Parathyroid adenoma (tissue), 2 donors: ENCODE measurements at regions not wholly inside any gene's neighbourhood (a gene's known extent, or its start where the extent isn't known, plus 50 kb on each side); places are given as distances from the start of the nearest gene placed in this dataset.

ENCODE experiments used
- H2AFZ ChIP-seq: fragments of 300-600 bp; sonication (generic); one replicate; pipeline ENCODE4 v1.7.0; 2017; ENCODE audit warnings: antibody characterized with exemption, mild to moderate bottlenecking
- H3K27ac ChIP-seq: fragments of 300-600 bp; sonication (generic); one replicate; pipeline ENCODE4 v1.7.0; 2017
- H3K27me3 ChIP-seq: fragments of 300-600 bp; sonication (generic); one replicate; pipeline ENCODE4 v1.7.0; 2017; ENCODE audit warnings: low read length; ENCODE audit not compliant: control insufficient read depth, insufficient read depth
- H3K36me3 ChIP-seq: fragments of 300-600 bp; sonication (generic); one replicate; pipeline ENCODE4 v1.7.0; 2017; ENCODE audit warnings: low read length; ENCODE audit not compliant: control insufficient read depth, insufficient read depth
- H3K4me1 ChIP-seq: fragments of 300-600 bp; sonication (generic); one replicate; pipeline ENCODE4 v1.7.0; 2017; ENCODE audit warnings: control low read depth
- H3K4me2 ChIP-seq: fragments of 300-600 bp; sonication (generic); one replicate; pipeline ENCODE4 v1.7.0; 2017; ENCODE audit warnings: low read length
- H3K4me3 ChIP-seq: fragments of 300-600 bp; sonication (generic); one replicate; pipeline ENCODE4 v1.7.0; 2017; ENCODE audit warnings: low read depth, low read length
- H3K79me2 ChIP-seq: fragments of 300-600 bp; sonication (generic); one replicate; pipeline ENCODE4 v1.7.0; 2017; ENCODE audit warnings: control low read depth
- H3K9ac ChIP-seq: fragments of 300-600 bp; sonication (generic); one replicate; pipeline ENCODE4 v1.7.0; 2017; ENCODE audit warnings: mild to moderate bottlenecking
- H3K9me3 ChIP-seq: fragments of 300-600 bp; sonication (generic); one replicate; pipeline ENCODE4 v1.7.0; 2017; ENCODE audit warnings: low read length; ENCODE audit not compliant: control insufficient read depth
- CTCF ChIP-seq: fragments of 300-600 bp; sonication (generic); IDR thresholded peaks from one replicate; pipeline ENCODE4 v1.7.0; 2017; ENCODE audit warnings: antibody characterized with exemption, mild to moderate bottlenecking
- donor health status: primary hyperparathyroidism.

GRCh38 chr12:45651029-45651428, 78.5 kb upstream of the ARID2 start:
- H3K27me3 ChIP-seq, result no peaks in the 10 kb centered on the region
- H3K9me3 ChIP-seq, result no peaks in the 10 kb centered on the region
- H3K36me3 ChIP-seq, result no peaks in the 10 kb centered on the region
- H3K79me2 ChIP-seq, result no peaks in the 10 kb centered on the region
- H3K27ac ChIP-seq, result no peak overlapping the region
- H3K4me3 ChIP-seq, result no peak overlapping the region
- no peak overlapping the region for H3K4me2 ChIP-seq
- TF ChIP-seq CTCF, result no peak
- H3K4me1 ChIP-seq, result no peaks in the 10 kb centered on the region
- H2AFZ ChIP-seq, result no peak overlapping the region
- H3K9ac ChIP-seq, result no peak overlapping the region

- TF ChIP-seq CTCF, result no peak
- Histone ChIP-seq H3K4me3 (no peak overlapping the region), H3K9ac (no peak overlapping the region), H3K27ac (no peak overlapping the region), H3K9me3 (no peaks in the 10 kb centered on the region), H3K36me3 (no peaks in the 10 kb centered on the region), H3K4me2 (no peak overlapping the region), H3K4me1 (no peaks in the 10 kb centered on the region), H2AFZ (no peak overlapping the region), H3K79me2 (no peaks in the 10 kb centered on the region), H3K27me3 (no peaks in the 10 kb centered on the region)
Observed at GRCh38 chr12:45654002-45654665, 75.4 kb upstream of the ARID2 start.

GRCh38 chr12:45655186-45655585, 74.3 kb upstream of the ARID2 start:
- H3K4me2 ChIP-seq, result no peak overlapping the region

GRCh38 chr12:45655743-45656142, 73.8 kb upstream of the ARID2 start:
- Histone ChIP-seq H3K27ac (no peak overlapping the region), H3K9me3 (no peaks in the 10 kb centered on the region), H3K36me3 (no peaks in the 10 kb centered on the region), H3K79me2 (no peaks in the 10 kb centered on the region), H3K27me3 (no peaks in the 10 kb centered on the region), H3K4me1 (no peaks in the 10 kb centered on the region), H2AFZ (no peak overlapping the region), H3K4me3 (no peak overlapping the region), H3K4me2 (no peak overlapping the region), H3K9ac (no peak overlapping the region)
- TF ChIP-seq CTCF, result no peak

More at GRCh38 chr12:45655186-45655585, 74.3 kb upstream of the ARID2 start:
- no peak overlapping the region for H3K4me3 ChIP-seq
- no peaks in the 10 kb centered on the region for H3K79me2 ChIP-seq
- no peaks in the 10 kb centered on the region for H3K4me1 ChIP-seq
- H3K36me3 ChIP-seq, result no peaks in the 10 kb centered on the region
- no peak overlapping the region for H2AFZ ChIP-seq
- no peak overlapping the region for H3K27ac ChIP-seq
- no peaks in the 10 kb centered on the region for H3K9me3 ChIP-seq
- no peak overlapping the region for H3K9ac ChIP-seq
- peak; percentile 21 for TF ChIP-seq CTCF
- H3K27me3 ChIP-seq, result no peaks in the 10 kb centered on the region

GRCh38 chr12:45658020-45658419, 71.5 kb upstream of the ARID2 start:
- Histone ChIP-seq H3K4me2 (no peak overlapping the region), H3K36me3 (no peaks in the 10 kb centered on the region), H3K27me3 (no peaks in the 10 kb centered on the region), H3K79me2 (no peaks in the 10 kb centered on the region), H3K4me3 (no peak overlapping the region), H3K9me3 (no peaks in the 10 kb centered on the region), H3K9ac (no peak overlapping the region), H3K4me1 (no peaks in the 10 kb centered on the region), H2AFZ (no peak overlapping the region), H3K27ac (no peak overlapping the region)
- TF ChIP-seq CTCF, result no peak
